ENCODE measurements at regions not wholly inside any gene's neighbourhood (a gene's known extent, or its start where the extent isn't known, plus 50 kb on each side); places are given as distances from the start of the nearest gene placed in this dataset.

GRCh38 chr13:76127922-76128321 is 491.8 kb downstream of the LMO7 start:
- TF ChIP-seq CTCF (conservative IDR thresholded peaks at IDR 0.05; ENCODE audit: low read depth, low read length) (no peak), EZH2 (IDR thresholded peaks at IDR 0.05; ENCODE audit: borderline replicate concordance, low read depth, low read length, poor library complexity, severe bottlenecking) (no peak)

Data from A673 (cell line).